K562 (cell line): ENCODE measurements at regions not wholly inside any gene's neighbourhood (a gene's known extent, or its start where the extent isn't known, plus 50 kb on each side); places are given as distances from the start of the nearest gene placed in this dataset.

Experiments
- ATAC-seq: fragments of 200-7000 bp; cut with Tn5 transposase; 3 replicates; pipeline ENCODE4 v1.9.1; 2020; ENCODE audit warnings: moderate library complexity
- BruUV-seq: library from RNA; stranded (reverse); fragments of 400-500 nt; replicated peaks from 2 replicates; lab custom pipeline; 2021; lab: Mats Ljungman, UMichigan
- CTCF ChIA-PET: fragments of 300-600 bp; formaldehyde crosslinking; extraction: SDS; loops from one replicate; lab custom pipeline; 2021; ENCODE audit warnings: low intra/inter-chr PET ratio; lab: Yijun Ruan, JAX
- POLR2A ChIA-PET: fragments of 300-600, 350-650 bp; sonication (Branson Sonifier 250); formaldehyde crosslinking; extraction: SDS; loops from one replicate; lab custom pipeline; 2021; ENCODE audit warnings: antibody characterized with exemption, inconsistent platforms; lab: Yijun Ruan, JAX
- DNase-seq, 4 experiments: peaks; one replicate each; pipeline versions ENCODE4 v3.0.0 to v3.0.0-alpha.2; 2011 to 2018; ENCODE audit warnings: low spot score in 3 of 4, mixed read lengths in 3 of 4; ENCODE audit errors: extremely low read depth in 1 of 4
- FAIRE-seq: peaks from 2 replicates; lab custom pipeline; 2011; peaks lifted over from hg19 to GRCh38; lab: Jason Lieb, UNC
- H2AFZ ChIP-seq: 2 replicates; pipeline ENCODE4 v1.6.0; 2011; ENCODE audit warnings: low read depth, low read length, control low read depth, inconsistent platforms
- H3K27ac ChIP-seq: fragments of 200-600 bp; 3 replicates; pipeline ENCODE4 v1.8.0; 2011; ENCODE audit warnings: low read depth, mild to moderate bottlenecking, control low read depth, inconsistent platforms, low read length, moderate library complexity, mixed read lengths; ENCODE audit errors: extremely low read depth
- H3K27me3 ChIP-seq, 2 experiments: fragments of 300-600 bp in 1 of 2; 2 replicates in 1 of 2; 3 replicates in 1 of 2; pipeline versions ENCODE4 v1.6.0 to v1.8.0; 2011; ENCODE audit warnings: inconsistent platforms in 2 of 2, low read length in 2 of 2, mild to moderate bottlenecking in 1 of 2, mixed read lengths in 1 of 2, moderate library complexity in 1 of 2; ENCODE audit not compliant: control insufficient read depth in 2 of 2, insufficient read depth in 2 of 2
- H3K36me3 ChIP-seq: fragments of 300-600 bp; 3 replicates; pipeline ENCODE4 v1.8.0; 2011; ENCODE audit warnings: mild to moderate bottlenecking, low read length, inconsistent platforms; ENCODE audit not compliant: control insufficient read depth, insufficient read depth
- H3K4me1 ChIP-seq, 2 experiments: fragments of 200-600 bp in 1 of 2; replicated peaks in 1 of 2; 2 replicates in 1 of 2; 3 replicates in 1 of 2; pipeline versions ENCODE4 v1.5.1 to v1.8.0; 2011; ENCODE audit warnings: inconsistent platforms in 2 of 2, low read length in 2 of 2, mild to moderate bottlenecking in 1 of 2, mixed read lengths in 1 of 2, moderate library complexity in 1 of 2; ENCODE audit not compliant: control insufficient read depth in 2 of 2, insufficient read depth in 2 of 2
- H3K4me2 ChIP-seq: 2 replicates; pipeline ENCODE4 v1.6.1; 2011; ENCODE audit warnings: low read length, control low read depth, inconsistent platforms, mixed read lengths; ENCODE audit not compliant: insufficient read depth
- H3K4me3 ChIP-seq: fragments of 200-600 bp; sonication (generic), shearing (Covaris generic); 2 replicates; pipeline ENCODE4 v1.5.1; 2016; ENCODE audit warnings: control low read depth, inconsistent platforms
- H3K79me2 ChIP-seq: fragments of 200-600 bp; 3 replicates; pipeline ENCODE4 v1.8.0; 2011; ENCODE audit warnings: low read length, inconsistent platforms; ENCODE audit not compliant: control insufficient read depth, insufficient read depth
- H3K9ac ChIP-seq, 2 experiments: 2 replicates each; pipeline versions ENCODE4 v1.6.0 to v1.6.1; 2011; ENCODE audit warnings: low read depth in 2 of 2, low read length in 2 of 2, control low read depth in 1 of 2, inconsistent platforms in 1 of 2, mild to moderate bottlenecking in 1 of 2, mixed read lengths in 1 of 2; ENCODE audit not compliant: insufficient read depth in 1 of 2
- H3K9me1 ChIP-seq: one replicate; pipeline ENCODE4 v1.6.0; 2011; ENCODE audit warnings: inconsistent platforms, mild to moderate bottlenecking, low read length, moderate library complexity; ENCODE audit not compliant: control insufficient read depth, insufficient read depth
- H3K9me3 ChIP-seq: replicated peaks from 2 replicates; pipeline ENCODE4 v1.5.1; 2011; ENCODE audit warnings: low read depth, low read length, inconsistent platforms; ENCODE audit not compliant: control insufficient read depth, insufficient read depth
- H4K20me1 ChIP-seq: replicated peaks from 2 replicates; pipeline ENCODE4 v1.6.1; 2011; ENCODE audit warnings: low read length, inconsistent platforms, mixed read lengths; ENCODE audit not compliant: control insufficient read depth, insufficient read depth
- CEBPZ ChIP-seq: fragments of 150-350 bp; IDR thresholded peaks from 2 replicates; pipeline ENCODE4 v1.6.1; 2014; ENCODE audit warnings: low read depth, mild to moderate bottlenecking, low read length, borderline replicate concordance
- HOMEZ ChIP-seq: fragments of 250-450 bp; sonication (Bioruptor Pico); IDR thresholded peaks from 2 replicates; pipeline ENCODE4 v1.4.0; 2020; ENCODE audit warnings: mild to moderate bottlenecking, moderate library complexity
- ZNF24 ChIP-seq: fragments of 450-650 bp; IDR thresholded peaks from 2 replicates; pipeline ENCODE4 v1.6.1; 2016
- WGBS: fragments of 100-300 bp; shearing (Covaris generic); methylation state at CpG from one replicate; pipeline ENCODE4 v1.1.6; 2016; ENCODE audit warnings: low coverage, mixed read lengths; ENCODE audit not compliant: insufficient coverage; ENCODE audit errors: missing lambda C conversion rate; 5-methylcytosine and 5-hydroxymethylcytosine counted together
- in situ Hi-C: fragments of 300-500 bp; cut with MboI; formaldehyde crosslinking; loops from 4 replicates; pipeline ENCODE4 v1.15.0; 2018; ENCODE audit warnings: inconsistent platforms, mixed read lengths
- intact Hi-C: fragments of 100-400 bp; cut with micrococcal nuclease; formaldehyde crosslinking; loops from 2 replicates; pipeline ENCODE4 v1.14.2; 2022

DNA sequence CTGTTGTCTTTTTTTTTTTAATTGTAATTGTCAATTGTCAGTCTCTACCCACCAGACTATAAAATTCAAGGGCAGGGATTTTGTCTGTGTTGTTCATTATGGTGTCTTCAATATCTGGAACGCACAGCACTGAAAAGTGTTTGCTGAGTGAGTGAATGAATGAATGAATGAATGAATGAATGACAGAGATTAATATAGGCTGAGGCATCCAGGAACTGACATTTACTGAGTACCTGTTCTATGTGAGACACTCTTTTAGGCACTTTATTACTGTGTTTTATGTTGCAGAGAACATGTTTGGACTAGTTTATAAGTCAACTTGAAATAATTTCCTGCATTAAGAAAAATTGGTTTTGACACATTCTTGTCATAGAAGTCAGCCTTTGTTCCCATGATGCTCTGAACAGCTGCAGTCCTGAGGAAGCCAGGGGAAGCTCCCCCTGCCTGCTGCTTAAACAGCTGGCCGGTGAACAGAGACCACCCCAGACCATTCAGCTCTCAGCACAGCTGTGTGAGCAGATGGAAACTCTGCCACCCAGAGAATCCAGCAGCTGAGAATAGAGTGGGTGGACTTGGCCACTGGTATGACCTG is 160.7 kb upstream of the CCND2 start:
- H3K36me3 ChIP-seq, result no peaks in the 10 kb centered on the region
- CTCF ChIA-PET, result no interaction called here
- 0% methylated on average over 2 of the region's 2 CpGs for WGBS
- no peaks in the 10 kb centered on the region; a peak in 1 of 5 replicates for H3K4me1 ChIP-seq
- no peak overlapping the region for H3K4me3 ChIP-seq
- H3K9me1 ChIP-seq, result no peaks in the 10 kb centered on the region
- DNase-seq (no peak), FAIRE-seq (no peak), ATAC-seq (no peak)
- H3K27ac ChIP-seq, result no peak overlapping the region
- POLR2A ChIA-PET, result no interaction called here
- no TSS peak for BruUV-seq
- H3K4me2 ChIP-seq, result no peak overlapping the region
- TF ChIP-seq HOMEZ (CRISPR knock-in tag) (no peak), ZNF24 (peak; percentile 61; the same call in 1 of the 2 replicates), CEBPZ (no peak)
- in situ Hi-C loops, result loop anchor here (5.0 kb wide), 1 partner anchor 164 kb away; no protein-coding TSS in a partner anchor
- intact Hi-C loops, result no loop called here
- H2AFZ ChIP-seq, result no peak overlapping the region
- H3K27me3 ChIP-seq, result peaks cover 3 to 35% of the 10 kb centered on the region in 2 experiments; a peak in 2 of 5 replicates
- no peaks in the 10 kb centered on the region for H3K79me2 ChIP-seq
- H4K20me1 ChIP-seq, result no peaks in the 10 kb centered on the region
- H3K9me3 ChIP-seq, result no peaks in the 10 kb centered on the region
- no peak overlapping the region for H3K9ac ChIP-seq
